AG10803 (cell line): ENCODE measurements at regions not wholly inside any gene's neighbourhood (a gene's known extent, or its start where the extent isn't known, plus 50 kb on each side); places are given as distances from the start of the nearest gene placed in this dataset.

ENCODE experiments used
- DNase-seq: peaks from one replicate; pipeline ENCODE4 v3.0.0; 2010; ENCODE audit warnings: low read depth
- H3K4me3 ChIP-seq: 2 replicates; pipeline ENCODE4 v1.5.1; 2011; ENCODE audit warnings: mild to moderate bottlenecking, low read length, control low read depth
- CTCF ChIP-seq: conservative IDR thresholded peaks from 2 replicates; pipeline ENCODE4 v1.5.1; 2011; ENCODE audit warnings: mild to moderate bottlenecking, low read length, control low read depth, inconsistent platforms

- DNase-seq = no peak
- no peak for TF ChIP-seq CTCF
- H3K4me3 ChIP-seq = no peak overlapping the region
Observed at GRCh38 chr1:37387854-37388253, 86.5 kb upstream of the ZC3H12A start.

GRCh38 chr1:37389327-37389726 lies 85.1 kb upstream of the ZC3H12A start:
- no peak for TF ChIP-seq CTCF
- H3K4me3 ChIP-seq = no peak overlapping the region
- no peak for DNase-seq

- DNase-seq = no peak
- TF ChIP-seq CTCF = no peak
- no peak overlapping the region for H3K4me3 ChIP-seq
Observed at GRCh38 chr1:37391211-37392011, 83.0 kb upstream of the ZC3H12A start.

GRCh38 chr1:37392051-37392450 lies 82.3 kb upstream of the ZC3H12A start:
- DNase-seq = no peak
- TF ChIP-seq CTCF = no peak
- H3K4me3 ChIP-seq = no peak overlapping the region

- DNase-seq = no peak
- no peak for TF ChIP-seq CTCF
Observed at GRCh38 chr1:37393173-37394120, 80.9 kb upstream of the ZC3H12A start.

GRCh38 chr1:37394574-37395464 lies 79.6 kb upstream of the ZC3H12A start:
- no peak overlapping the region for H3K4me3 ChIP-seq
- DNase-seq = no peak
- TF ChIP-seq CTCF = no peak

More at GRCh38 chr1:37393173-37394120, 80.9 kb upstream of the ZC3H12A start:
- H3K4me3 ChIP-seq = no peak overlapping the region
